B cell (primary cell): ENCODE measurements at regions not wholly inside any gene's neighbourhood (a gene's known extent, or its start where the extent isn't known, plus 50 kb on each side); places are given as distances from the start of the nearest gene placed in this dataset.

Experiments
- ATAC-seq: fragments of 200-7000 bp; cut with Tn5 transposase; one replicate; pipeline ENCODE4 v1.10.0; 2021; ENCODE audit warnings: low read depth, mild to moderate bottlenecking, moderate number of reproducible peaks, moderate library complexity
- CTCF ChIA-PET: fragments of 350-600 bp; sonication (Branson Sonifier 250); formaldehyde crosslinking; loops from one replicate; lab custom pipeline; 2021; ENCODE audit warnings: antibody characterized with exemption, inconsistent platforms; lab: Charles Lee
- POLR2A ChIA-PET: fragments of 350-600 bp; sonication (Branson Sonifier 250); formaldehyde crosslinking; loops from one replicate; lab custom pipeline; 2021; ENCODE audit warnings: antibody characterized with exemption; lab: Charles Lee
- DNase-seq: peaks from one replicate; pipeline ENCODE4 v3.0.0; 2013
- H2AFZ ChIP-seq: 2 replicates; pipeline ENCODE4 v1.6.1; 2012; ENCODE audit warnings: mild to moderate bottlenecking, low read depth, low read length; ENCODE audit not compliant: insufficient read depth, poor library complexity, severe bottlenecking
- H3K27ac ChIP-seq, 2 donors: 1 replicate in 1 of 2; 2 replicates in 1 of 2; pipeline ENCODE4 v1.5.1; 2012 to 2013; ENCODE audit warnings: low read length in 2 of 2, mild to moderate bottlenecking in 2 of 2, moderate library complexity in 1 of 2
- H3K27me3 ChIP-seq, 4 experiments: fragments of 200-600 bp in 1 of 4; sonication (generic) in 1 of 4; replicated peaks in 1 of 4; 1 replicate in 2 of 4; 2 replicates in 2 of 4; pipeline versions ENCODE4 v1.6.1 to v1.7.0; 2013 to 2016; ENCODE audit warnings: low read length in 3 of 4, mild to moderate bottlenecking in 2 of 4, mixed read lengths in 1 of 4, moderate library complexity in 1 of 4; ENCODE audit not compliant: insufficient read depth in 4 of 4, control insufficient read depth in 3 of 4; ENCODE audit errors: control extremely low read depth in 1 of 4
- H3K36me3 ChIP-seq, 2 experiments: replicated peaks in 1 of 2; 1 replicate in 1 of 2; 2 replicates in 1 of 2; pipeline versions ENCODE4 v1.6.1 to v1.7.1; 2013; ENCODE audit warnings: low read length in 1 of 2; ENCODE audit not compliant: insufficient read depth in 2 of 2, control insufficient read depth in 1 of 2; ENCODE audit errors: control extremely low read depth in 1 of 2, extremely low read depth in 1 of 2
- H3K4me1 ChIP-seq, 2 donors: fragments of 200-600 bp in 1 of 2; sonication (generic) in 1 of 2; 1 replicate in 1 of 2; 2 replicates in 1 of 2; pipeline versions ENCODE4 v1.5.1 to v1.6.1; 2013 to 2017; ENCODE audit warnings: low read length in 2 of 2; ENCODE audit not compliant: control insufficient read depth in 2 of 2, insufficient read depth in 2 of 2
- H3K4me2 ChIP-seq: replicated peaks from 2 replicates; pipeline ENCODE3; 2012; ENCODE audit warnings: mild to moderate bottlenecking, low read depth, low read length; ENCODE audit not compliant: poor library complexity, severe bottlenecking
- H3K4me3 ChIP-seq, 5 experiments: fragments of 200-600 bp in 1 of 5; sonication (generic) in 1 of 5; 1 replicate in 3 of 5; 2 replicates in 2 of 5; pipeline versions ENCODE4 v1.5.1 to v1.7.0; 2011 to 2016; ENCODE audit warnings: low read length in 4 of 5, mild to moderate bottlenecking in 4 of 5, low read depth in 2 of 5, control low read depth in 1 of 5, moderate library complexity in 1 of 5; ENCODE audit not compliant: insufficient read depth in 1 of 5; ENCODE audit errors: control extremely low read depth in 1 of 5, extremely low read depth in 1 of 5
- H3K79me2 ChIP-seq: fragments of 200-600 bp; sonication (generic); one replicate; pipeline ENCODE4 v1.6.0; 2016; ENCODE audit warnings: low read length; ENCODE audit not compliant: control insufficient read depth, insufficient read depth
- H3K9ac ChIP-seq: fragments of 200-600 bp; sonication (generic); 2 replicates; pipeline ENCODE4 v1.6.1; 2017; ENCODE audit warnings: mild to moderate bottlenecking, low read length, moderate library complexity
- H3K9me3 ChIP-seq, 3 donors: one replicate each; pipeline versions ENCODE4 v1.6.1 to v1.7.1; 2013; ENCODE audit warnings: low read length in 2 of 3; ENCODE audit not compliant: control insufficient read depth in 2 of 3, insufficient read depth in 1 of 3; ENCODE audit errors: control extremely low read depth in 1 of 3
- H4K20me1 ChIP-seq: 2 replicates; pipeline ENCODE4 v1.6.0; 2012; ENCODE audit warnings: mild to moderate bottlenecking, low read length; ENCODE audit not compliant: insufficient read depth, control insufficient read depth, poor library complexity, severe bottlenecking
- H3K27ac Mint-ChIP-seq: one replicate; pipeline ENCODE4 v1.8.0; 2021; ENCODE audit warnings: mixed read lengths
- H3K27me3 Mint-ChIP-seq: one replicate; pipeline ENCODE4 v1.8.0; 2021; ENCODE audit warnings: mixed read lengths
- H3K4me1 Mint-ChIP-seq: one replicate; pipeline ENCODE4 v1.8.0; 2021; ENCODE audit warnings: mixed read lengths
- H3K4me3 Mint-ChIP-seq: one replicate; pipeline ENCODE4 v1.8.0; 2021; ENCODE audit warnings: mixed read lengths
- H3K9me3 Mint-ChIP-seq: one replicate; pipeline ENCODE4 v1.8.0; 2022; ENCODE audit warnings: mixed read lengths; ENCODE audit not compliant: insufficient read depth
- EZH2 ChIP-seq: IDR thresholded peaks from 2 replicates; pipeline ENCODE4 v1.6.1; 2012; ENCODE audit warnings: borderline replicate concordance, low read depth, mild to moderate bottlenecking, moderate library complexity, low read length; ENCODE audit not compliant: insufficient read depth, poor library complexity, severe bottlenecking
- WGBS: methylation state at CpG from one replicate; pipeline ENCODE4 v1.1.5; 2013; ENCODE audit warnings: missing lambda C conversion rate; ENCODE audit not compliant: insufficient coverage; 5-methylcytosine and 5-hydroxymethylcytosine counted together
- intact Hi-C: fragments of 100-400 bp; cut with micrococcal nuclease; formaldehyde crosslinking; loops from one replicate; pipeline ENCODE4 v1.10.0; 2022
- TF ChIP-seq, protein P1 (sequence below): fragments of 200-600 bp; IDR thresholded peaks from one replicate; pipeline ENCODE4 v1.8.0; 2022; ENCODE audit warnings: antibody characterized with exemption, mild to moderate bottlenecking

DNA sequence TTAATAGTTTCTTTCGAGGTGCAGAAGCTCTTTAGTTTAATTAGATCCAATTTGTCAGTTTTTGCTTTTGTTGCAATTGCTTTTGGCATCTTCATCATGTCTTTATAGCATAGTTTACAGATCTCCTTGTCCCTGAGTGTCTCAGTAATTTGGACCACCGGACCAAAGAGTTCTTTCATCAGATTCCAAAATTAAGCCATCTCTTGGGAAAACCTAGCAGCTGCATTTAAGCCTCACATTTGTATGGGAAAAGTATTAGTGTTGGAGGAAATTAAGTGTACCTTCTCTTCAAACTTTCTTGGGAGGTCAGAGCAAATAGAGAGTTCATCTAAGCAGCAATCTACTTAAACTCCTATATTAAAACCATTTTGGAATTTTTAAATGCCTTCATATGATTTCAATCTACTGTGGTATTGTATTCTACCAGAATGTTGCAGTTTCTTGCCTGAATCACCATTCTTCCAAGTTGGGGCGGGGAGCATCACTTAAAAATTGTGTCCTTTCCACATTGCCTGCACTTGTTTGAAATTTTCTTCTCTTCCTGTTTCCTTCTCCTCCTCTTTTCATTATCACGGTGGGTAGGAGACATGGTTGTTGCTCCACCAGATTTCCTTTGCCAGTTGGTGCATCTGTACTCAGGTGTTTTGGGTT, 97.3 kb upstream of the DAB2 start:
- Mint-ChIP-seq H3K9me3 (no peaks in the 10 kb centered on the region), H3K4me3 (no peak overlapping the region), H3K27ac (no peak overlapping the region), H3K27me3 (peaks cover 13% of the 10 kb centered on the region), H3K4me1 (peaks cover 1% of the 10 kb centered on the region)
- DNase-seq (no peak), ATAC-seq (no peak)
- Histone ChIP-seq H3K9me3 (no peaks in the 10 kb centered on the region), H3K36me3 (no peaks in the 10 kb centered on the region), H3K27me3 (peaks cover 0 to 5% (median 2%) of the 10 kb centered on the region in 4 experiments), H3K4me1 (no peaks in the 10 kb centered on the region), H2AFZ (no peak overlapping the region), H3K4me3 (no peak overlapping the region), H3K27ac (no peak overlapping the region), H4K20me1 (no peaks in the 10 kb centered on the region), H3K79me2 (no peaks in the 10 kb centered on the region), H3K4me2 (no peak overlapping the region), H3K9ac (no peak overlapping the region)
- ChIA-PET POLR2A (no interaction called here), CTCF (no interaction called here)
- 67% methylated on average over 1 of the region's 4 CpGs for WGBS
- TF ChIP-seq, protein P1, sequence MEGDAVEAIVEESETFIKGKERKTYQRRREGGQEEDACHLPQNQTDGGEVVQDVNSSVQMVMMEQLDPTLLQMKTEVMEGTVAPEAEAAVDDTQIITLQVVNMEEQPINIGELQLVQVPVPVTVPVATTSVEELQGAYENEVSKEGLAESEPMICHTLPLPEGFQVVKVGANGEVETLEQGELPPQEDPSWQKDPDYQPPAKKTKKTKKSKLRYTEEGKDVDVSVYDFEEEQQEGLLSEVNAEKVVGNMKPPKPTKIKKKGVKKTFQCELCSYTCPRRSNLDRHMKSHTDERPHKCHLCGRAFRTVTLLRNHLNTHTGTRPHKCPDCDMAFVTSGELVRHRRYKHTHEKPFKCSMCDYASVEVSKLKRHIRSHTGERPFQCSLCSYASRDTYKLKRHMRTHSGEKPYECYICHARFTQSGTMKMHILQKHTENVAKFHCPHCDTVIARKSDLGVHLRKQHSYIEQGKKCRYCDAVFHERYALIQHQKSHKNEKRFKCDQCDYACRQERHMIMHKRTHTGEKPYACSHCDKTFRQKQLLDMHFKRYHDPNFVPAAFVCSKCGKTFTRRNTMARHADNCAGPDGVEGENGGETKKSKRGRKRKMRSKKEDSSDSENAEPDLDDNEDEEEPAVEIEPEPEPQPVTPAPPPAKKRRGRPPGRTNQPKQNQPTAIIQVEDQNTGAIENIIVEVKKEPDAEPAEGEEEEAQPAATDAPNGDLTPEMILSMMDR: no peak
- no peak for TF ChIP-seq EZH2
- intact Hi-C loops: no loop called here

DNA sequence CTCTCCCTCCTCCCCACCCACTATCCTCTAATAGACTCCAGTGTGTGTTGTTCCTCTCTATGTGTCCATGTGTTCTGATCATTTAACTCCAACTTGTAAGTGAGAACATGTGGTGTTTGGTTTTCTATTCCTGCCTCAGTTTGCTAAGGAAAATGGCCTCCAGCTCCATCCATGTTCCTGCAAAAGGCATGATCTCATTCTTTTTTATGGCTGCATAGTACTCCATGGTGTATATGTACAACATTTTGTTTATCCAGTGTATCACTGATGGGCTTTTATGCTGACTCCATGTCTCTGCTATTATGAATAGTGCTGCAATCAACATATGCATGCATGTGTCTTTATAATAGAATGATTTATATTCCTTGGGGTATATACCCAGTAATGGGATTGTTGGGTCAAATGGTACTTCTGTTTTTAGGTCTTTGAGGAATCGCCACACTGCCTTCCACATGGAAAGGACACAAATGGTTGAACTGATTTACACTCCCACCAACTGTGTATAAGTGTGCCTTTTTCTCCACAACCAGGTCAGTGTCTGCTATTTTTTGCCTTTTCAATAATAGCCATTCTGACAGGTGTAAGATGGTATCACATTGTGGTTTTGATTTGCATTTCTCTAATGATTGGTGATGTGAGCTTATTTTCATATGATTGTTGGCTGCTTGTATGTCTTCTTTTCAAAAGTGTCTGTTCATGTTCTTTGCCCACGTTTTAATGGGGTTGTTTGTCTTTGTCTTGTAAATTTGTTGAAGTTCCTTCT, 96.5 kb upstream of the DAB2 start:
- ATAC-seq (no peak), DNase-seq (no peak)
- Histone ChIP-seq H3K9ac (no peak overlapping the region), H3K9me3 (no peaks in the 10 kb centered on the region), H3K4me3 (no peak overlapping the region), H3K4me1 (no peaks in the 10 kb centered on the region), H2AFZ (no peak overlapping the region), H3K27ac (no peak overlapping the region), H3K27me3 (no peaks in the 10 kb centered on the region), H3K79me2 (no peaks in the 10 kb centered on the region), H3K36me3 (no peaks in the 10 kb centered on the region), H3K4me2 (no peak overlapping the region), H4K20me1 (no peaks in the 10 kb centered on the region)
- no CpG with 5 or more reads among the region's 2 CpGs for WGBS
- POLR2A ChIA-PET: no interaction called here
- H3K4me3 Mint-ChIP-seq: no peak overlapping the region
- H3K9me3 Mint-ChIP-seq: no peaks in the 10 kb centered on the region
- H3K27ac Mint-ChIP-seq: no peak overlapping the region
- peaks cover 1% of the 10 kb centered on the region for H3K4me1 Mint-ChIP-seq
- H3K27me3 Mint-ChIP-seq: peaks cover 9% of the 10 kb centered on the region
- intact Hi-C loops: no loop called here
- TF ChIP-seq, protein P1: no peak
- no peak for TF ChIP-seq EZH2
- CTCF ChIA-PET: no interaction called here
